ENCODE measurements at regions not wholly inside any gene's neighbourhood (a gene's known extent, or its start where the extent isn't known, plus 50 kb on each side); places are given as distances from the start of the nearest gene placed in this dataset.

DNA sequence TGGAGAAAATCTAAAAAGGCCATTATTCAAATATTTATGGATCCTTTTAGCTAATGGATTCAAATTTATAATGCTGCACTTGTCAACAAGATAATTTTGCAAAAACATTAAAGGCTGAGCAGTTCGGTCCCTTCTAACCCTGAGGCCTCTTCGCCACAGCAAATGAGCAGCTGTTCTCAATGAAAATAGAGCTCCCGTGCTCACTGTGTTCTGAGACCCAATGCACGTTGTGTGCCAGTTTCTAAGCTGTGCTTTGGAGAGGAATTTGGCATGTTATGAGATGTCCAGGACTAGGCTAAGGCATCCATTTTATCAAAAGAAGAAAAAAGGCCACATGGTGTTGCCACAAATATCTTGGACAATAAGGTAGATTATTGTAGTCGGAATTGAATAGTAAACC, 220.1 kb upstream of the TSHZ2 start:
- no peak for TF ChIP-seq POLR2A (IDR thresholded peaks at IDR 0.05; ENCODE audit: low read depth, low read length)
- no peak for TF ChIP-seq POLR2AphosphoS5 (IDR thresholded peaks at IDR 0.05; ENCODE audit: low read depth, low read length)
